SKM-1 (cell line): ENCODE measurements at regions not wholly inside any gene's neighbourhood (a gene's known extent, or its start where the extent isn't known, plus 50 kb on each side); places are given as distances from the start of the nearest gene placed in this dataset.

Experiments
- DNase-seq: peaks from one replicate; lab custom pipeline; 2025; ENCODE audit not compliant: unreplicated experiment; lab: John Stamatoyannopoulos, UW

DNA sequence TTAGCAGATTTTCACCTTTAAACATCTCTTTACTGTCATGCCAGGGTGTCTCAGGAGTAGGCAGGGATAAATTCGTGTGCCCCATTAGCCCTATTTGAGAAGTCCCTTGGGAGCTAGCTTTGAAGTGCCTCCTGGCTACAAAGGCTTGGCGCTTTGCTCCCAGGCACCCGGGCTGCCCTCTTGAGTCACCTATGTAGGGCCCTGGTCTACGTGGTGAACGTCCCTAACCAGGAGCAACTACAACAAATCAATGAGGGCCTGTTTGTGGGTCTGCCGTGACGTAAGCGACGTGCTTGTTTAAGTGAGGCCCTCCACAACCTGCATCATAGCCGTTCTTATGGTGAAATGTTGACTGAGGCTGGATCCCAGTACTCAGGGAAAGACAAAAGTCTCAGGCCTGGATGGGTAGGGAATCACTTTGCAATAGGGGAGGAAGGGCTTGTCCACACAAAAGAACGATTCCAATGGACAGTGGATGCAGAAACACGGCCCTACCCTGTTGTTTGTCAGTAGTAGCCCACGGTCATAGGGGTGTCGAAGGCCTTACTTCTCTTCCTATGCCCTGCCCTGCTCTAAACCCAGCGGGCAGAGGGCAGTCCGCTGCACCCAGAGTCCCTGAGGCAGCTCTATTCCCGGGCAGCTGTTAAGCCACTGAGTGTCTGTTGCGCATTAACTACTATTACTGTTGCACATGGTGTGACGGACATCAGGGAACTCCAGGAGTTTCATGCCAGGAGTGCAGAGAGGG is 93.9 kb downstream of the INHBB start:
- no peak for DNase-seq

DNA sequence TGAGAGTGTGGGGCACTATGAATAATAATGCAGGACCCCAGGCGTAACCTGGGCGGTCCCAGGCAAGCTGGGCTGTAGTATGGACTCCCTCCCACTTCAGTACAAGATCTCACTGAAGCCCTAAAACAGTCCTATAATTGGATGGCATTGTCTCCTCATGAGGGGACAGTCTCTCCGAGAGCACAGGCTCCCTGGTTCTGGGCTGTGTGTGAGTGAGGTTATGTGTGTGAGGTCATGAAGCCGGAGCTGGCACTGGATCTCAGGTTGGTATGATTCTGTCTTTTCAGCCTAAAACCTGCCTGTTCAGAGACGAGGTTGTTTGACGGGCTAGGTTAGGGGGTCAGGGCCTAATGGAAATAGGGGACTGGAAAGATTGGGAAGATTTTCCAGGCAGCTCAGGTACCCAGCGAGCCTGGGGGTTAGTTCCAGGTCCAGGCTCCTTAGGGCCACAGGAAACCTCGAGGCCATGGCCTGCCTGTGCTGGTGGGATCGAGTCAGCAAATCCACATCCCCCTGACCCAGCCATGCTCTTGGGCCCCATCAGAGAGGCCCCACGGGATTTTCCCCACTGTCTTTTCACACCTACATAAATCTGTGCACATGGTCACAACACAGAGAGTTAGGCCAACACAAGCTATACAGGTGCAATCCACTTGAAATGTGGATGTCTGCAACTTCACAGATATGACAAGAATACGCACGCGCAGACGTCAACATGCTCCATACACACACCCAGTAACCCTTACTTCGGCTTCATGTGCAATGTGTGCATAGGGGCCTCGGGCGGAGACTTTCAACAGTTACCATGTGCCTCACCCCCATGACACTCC is 94.8 kb downstream of the INHBB start:
- DNase-seq = no peak

DNA sequence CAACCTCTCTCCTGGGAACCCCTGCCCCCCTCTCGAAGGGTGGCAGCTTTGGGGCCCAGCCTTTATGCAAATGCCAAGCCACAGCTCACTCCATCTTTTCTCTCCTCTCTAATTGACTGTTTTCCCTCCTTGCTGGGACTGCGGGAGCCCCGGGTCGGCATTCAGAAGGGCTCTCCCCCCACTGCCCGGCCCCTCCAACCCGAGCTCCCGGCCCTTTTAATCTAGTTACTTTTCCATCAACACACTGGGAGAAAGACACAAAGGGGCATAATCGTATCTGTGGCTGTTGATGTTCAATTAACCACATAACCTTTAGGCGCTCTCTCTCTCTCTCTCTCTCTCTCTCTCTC is 95.4 kb downstream of the INHBB start:
- no peak for DNase-seq

DNA sequence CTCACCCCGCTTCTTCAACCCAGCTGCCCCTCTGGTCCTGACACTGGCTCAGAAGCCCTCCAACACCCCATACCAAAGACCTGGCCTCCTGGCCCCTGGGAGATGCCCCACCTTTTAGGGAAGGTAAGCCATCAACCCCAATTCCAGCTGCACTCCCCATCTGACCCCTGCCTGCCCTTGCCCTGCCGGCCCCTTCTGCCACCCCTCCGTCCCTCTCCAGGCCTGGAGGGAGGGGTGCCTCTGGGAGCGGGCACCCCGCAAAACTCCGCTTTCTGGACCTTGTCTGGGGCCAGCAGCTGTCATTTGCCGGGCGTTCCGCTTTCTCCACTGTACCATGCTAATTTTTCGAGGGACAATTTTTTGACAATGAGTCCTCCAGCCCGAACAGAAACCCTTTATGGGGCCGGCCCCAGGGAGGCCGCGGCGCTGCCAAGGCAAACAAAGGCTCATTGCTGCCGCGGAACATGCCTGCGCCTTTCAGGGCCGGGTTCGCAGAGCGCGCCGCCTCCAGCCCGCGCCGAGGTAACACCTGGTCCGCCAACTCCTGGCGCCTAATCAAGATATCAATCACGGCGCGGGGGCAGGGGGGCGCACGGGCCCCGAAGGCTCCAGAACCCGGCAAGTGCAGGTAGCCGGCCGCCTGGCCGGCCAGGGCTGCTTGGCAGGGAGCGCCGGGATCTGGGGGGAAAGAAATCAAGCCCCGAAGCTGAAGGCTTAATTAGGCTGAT is 96.0 kb downstream of the INHBB start:
- DNase-seq = no peak

DNA sequence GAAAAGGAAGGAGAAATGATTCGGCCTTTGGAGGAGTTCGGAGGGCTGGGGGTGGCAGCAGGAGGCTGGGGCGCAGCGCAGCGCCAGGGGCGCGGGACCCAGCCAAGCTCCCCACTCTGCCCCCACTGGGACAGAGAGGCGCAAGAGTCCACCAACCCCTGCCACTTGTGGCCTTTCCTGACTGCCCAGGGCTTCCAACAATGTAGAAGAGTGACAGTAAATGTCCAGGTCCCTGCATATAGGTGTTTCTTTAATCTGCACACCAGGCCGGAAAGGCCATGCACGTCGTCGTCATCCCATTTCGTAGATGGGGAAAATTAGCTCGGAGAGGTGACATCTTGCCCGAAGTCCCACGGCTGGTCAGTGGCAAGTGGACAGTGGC is 96.6 kb downstream of the INHBB start:
- DNase-seq = no peak

DNA sequence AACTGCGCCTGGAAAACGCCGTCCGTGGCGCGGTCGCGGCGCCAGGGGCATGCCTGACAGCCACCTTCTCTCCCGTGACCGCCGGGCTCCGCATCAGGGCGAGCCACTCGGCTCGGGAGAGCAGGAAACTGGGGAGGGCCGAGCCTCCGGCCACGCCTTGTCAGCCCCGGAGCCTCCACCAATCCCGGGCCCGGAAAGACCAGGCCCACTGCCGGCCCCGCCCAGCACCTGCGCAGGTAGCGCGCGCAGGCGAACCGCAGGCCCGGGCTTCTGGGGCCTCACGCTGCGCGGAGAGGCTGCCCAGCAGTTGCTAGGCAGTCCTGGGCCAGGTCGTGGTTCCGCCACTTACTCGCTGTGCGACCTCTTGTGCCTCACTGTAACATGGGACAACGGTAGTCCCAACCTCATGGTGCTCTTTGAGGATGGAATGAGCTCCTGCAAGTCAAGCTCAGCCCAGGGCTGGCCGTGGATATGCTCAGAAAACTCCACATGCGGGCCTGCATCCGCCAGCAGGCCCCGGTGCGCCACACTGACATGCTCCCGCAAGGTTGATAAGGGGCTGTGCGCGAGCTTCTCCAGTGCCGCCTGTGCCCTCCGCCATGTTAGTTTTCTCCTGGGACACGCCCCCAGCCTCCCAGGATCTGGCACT is 97.1 kb downstream of the INHBB start:
- DNase-seq = no peak

DNA sequence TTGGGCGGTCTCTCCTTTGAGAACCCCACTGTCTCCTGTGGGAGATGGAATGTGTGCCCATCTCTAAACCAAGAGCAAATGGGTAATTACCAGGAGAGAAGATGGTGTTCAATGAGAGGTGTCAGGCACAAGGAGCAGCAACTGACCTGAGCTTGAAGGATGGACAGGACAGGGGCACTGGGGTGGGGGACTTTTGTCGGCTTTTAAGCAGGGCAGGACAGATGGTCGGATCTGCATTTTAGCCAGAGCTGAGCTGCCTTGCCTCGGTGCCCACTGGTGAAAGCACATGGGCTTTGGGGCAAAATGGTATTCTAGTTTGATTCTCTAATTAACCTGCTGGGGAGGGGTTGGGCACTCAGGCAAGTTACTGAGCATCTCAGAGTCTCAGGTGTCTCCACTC is 98.0 kb downstream of the INHBB start:
- DNase-seq = no peak

DNA sequence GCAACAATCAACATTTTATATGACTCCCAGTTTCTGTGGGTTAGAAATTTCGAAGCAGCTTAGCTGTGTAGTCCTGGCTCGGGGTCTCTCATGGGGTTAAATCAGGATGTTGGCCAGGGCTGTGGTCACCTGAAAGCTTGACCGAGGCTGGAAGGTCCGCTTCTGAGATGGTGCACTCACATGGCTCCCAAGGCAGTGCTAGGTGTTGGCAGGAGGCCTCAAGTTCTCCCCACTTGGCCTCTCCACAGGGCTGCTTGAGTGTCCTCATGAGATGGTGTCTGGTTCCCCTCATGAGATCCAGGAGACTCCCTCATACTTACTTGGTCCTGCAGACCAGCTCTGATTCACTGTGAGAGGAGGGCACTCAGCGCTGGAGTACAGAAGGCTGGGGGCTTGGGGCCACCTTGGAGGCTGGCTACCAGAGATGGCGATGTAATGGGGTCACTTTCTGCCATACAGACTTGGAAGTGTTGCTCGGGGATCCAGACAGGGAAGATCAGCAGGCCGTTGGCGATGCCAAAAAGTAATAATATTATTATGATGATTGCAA is 98.8 kb downstream of the INHBB start:
- no peak for DNase-seq

DNA sequence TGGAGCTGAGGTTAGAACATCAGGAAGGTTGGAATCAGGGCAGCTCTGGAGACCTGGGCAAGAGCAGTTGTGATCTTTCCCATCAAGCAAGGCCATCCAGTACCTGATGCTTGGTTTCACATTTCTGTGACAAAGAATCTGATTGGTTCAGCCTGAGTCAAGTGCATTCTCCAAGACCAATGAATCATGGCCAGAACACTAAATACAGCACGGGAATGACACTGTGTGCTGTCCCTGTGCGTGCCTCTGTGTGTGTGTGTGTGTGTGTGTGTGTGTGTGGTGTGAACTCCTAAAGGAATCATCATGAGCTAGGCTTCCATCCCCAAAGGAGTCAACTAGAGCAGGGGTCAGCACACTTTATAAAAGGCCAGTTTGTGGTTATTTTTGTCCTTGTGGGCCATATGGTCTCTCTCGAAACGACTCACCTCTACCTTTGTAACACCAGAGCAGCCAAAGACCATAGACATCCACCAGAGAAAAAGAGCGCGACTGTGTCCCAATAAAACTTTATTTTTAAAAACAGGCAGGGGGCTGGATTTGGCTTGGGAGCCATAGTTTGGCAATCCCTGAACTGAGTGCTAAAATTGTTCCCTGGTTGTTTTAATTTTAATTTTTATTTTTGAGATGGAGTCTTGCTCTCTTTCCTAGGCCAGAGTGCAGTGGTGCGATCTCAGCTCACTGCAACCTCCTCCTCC is 99.7 kb downstream of the INHBB start:
- no peak for DNase-seq

DNA sequence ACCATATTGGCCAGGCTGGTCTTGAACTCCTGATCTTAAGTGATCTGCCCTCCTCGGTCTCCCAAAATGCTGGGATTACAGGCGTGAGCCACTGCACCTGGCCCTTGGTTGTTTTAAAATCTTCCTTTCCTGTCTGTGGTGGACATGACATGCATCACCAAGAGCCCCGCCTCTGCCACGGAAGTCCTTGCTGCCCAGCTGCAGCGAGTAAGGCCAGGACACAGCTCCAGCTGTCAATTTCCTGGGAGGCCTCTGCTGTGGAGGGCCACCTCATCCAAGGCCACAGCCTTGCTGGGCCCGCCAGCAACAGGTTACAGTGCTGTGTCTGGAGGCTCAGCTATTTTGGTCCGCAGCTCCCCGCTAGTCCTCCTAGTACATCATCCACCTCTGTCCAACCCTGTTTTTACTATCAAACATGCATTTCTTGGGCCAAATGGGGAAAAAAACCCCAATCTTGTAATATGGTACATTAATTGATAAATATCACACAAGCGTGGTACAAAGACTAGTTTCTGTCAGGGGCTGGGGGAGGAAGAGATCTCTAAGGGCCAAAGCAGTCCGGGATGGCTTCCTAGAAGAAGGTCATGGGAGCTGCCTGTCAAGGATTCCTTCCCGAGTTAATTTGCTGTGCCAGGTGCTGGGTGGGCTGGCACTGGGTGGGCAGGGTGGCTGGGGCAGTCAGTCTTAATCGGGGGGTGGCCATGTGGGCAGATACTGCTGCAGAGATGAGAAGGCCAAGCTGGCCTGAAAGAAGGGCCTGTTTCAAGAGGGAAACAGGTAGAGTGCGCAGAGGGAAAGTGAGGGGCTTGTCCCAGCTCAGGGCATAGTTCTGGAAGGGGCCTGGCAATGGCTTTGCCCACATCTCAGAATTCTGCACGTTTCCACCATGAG is 100.5 kb downstream of the INHBB start:
- DNase-seq = no peak

DNA sequence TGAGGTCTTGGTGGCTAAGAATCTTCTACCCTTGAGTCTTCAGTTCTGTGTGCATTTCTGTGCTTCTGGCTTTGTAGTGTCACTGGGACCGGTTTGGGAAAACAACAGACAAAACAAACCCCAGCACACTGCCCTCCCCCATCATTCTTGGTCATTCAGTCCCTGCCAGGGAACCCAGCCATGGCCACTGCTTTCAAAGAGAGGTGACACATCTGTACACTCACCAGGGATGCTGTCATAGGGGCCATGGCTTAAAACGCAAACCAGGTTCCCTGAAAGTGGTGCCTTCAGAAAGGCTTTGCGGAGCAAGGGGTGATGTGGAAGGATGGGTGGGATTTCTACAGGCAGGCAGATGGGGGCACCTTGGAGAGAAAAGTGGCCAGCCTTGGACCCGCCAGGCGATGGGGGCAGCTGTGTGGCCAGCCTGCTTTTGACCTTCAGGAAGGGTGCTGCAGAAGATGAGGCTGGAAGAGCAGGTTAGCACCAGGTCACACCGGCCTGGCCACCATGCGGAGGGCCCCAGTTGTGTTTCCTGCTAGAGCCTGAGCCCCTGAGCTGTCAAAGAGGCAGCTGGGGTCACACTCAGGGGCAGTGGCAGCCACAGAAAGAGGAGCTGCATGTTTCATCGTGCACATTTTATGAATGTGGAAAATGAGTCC is 101.3 kb downstream of the INHBB start:
- no peak for DNase-seq

DNA sequence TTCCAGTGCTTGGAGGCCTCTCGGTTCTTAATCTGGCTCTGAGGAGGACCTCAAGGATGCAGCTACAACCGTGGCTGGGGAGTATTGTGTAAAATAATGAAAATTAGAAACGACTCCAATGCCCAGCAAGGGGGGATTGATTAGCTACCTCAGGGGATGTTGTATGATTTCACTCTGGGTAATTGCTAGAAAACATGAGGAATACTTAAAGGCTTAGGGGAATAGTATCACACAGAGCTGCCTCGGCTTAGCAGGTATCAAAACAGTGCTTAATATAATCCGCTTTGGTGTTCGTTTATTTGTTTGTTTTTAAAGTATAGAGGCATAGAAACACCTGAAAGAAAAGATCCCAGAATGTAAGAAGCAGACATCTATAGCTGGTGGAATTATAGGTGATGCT is 102.5 kb downstream of the INHBB start:
- DNase-seq = no peak

DNA sequence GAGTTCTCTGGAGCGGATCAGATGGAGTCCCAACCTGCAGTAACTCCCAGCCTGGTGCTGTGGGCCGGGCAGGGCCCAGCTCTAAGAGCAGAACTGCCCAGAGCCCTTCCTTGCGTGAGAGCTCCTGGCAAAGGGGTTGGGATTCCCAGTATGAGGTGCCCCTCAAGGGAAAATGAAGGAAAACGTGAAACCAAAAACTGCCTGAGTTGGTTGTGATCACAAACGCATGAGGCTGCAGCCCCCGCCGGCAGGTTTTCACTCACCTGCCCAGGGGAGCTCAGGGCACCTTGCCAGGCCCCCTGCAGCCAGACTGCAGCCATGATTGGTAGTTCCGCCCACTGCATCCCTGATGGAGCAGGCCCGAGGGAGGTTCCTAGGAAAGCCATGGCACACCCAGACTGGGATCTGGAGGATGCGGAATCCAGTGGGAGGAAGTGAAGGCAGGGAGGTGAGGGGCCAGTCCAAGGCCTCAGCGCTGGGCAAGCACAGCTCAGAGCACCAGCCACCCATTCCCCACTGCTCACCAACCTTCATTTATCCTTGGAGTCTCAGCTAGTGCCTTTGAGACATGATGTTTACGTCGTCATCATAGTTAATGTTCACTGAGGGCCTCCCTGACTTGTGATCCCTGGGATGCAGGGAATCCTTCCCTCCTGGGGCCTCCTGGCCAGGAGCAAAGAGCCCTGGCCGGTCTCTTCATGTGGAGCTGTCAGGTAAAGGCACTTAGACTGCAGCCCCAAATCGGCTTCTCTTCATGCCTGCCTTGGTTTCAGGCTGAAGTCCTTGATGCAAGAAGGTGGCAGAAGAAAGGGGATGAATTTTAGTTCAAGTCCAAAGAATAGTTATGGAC is 103.2 kb downstream of the INHBB start:
- DNase-seq = no peak

DNA sequence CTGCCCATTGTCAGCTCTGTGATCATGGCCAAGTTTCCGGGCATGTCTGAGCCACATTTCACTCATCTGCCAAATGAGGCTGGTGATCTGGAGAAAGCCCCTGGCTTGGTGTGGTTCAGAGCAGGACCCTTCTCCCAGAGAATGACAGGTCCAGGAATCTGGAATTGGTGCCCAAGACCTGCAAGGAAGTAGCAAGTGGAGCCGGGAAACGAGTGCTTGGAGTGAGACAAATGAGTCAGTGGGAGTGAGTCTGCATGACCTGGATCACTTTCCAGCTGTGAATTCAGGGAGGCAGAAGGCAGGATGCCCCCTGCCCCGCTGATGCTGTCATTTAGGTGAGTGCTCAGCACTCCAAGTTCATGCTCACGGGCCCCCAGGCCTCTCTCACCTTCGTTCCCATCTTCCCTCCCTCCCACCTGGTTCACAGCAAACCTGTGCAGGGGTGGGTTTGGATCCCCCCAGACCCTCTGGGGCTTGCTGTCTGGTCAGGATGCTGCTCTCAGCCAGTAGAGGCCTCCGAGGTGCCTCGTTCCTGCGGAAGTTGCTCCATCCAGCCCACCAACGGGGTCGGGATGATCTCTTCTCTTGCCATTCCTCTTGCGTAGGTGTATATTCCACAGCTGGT is 104.4 kb downstream of the INHBB start:
- DNase-seq = no peak

DNA sequence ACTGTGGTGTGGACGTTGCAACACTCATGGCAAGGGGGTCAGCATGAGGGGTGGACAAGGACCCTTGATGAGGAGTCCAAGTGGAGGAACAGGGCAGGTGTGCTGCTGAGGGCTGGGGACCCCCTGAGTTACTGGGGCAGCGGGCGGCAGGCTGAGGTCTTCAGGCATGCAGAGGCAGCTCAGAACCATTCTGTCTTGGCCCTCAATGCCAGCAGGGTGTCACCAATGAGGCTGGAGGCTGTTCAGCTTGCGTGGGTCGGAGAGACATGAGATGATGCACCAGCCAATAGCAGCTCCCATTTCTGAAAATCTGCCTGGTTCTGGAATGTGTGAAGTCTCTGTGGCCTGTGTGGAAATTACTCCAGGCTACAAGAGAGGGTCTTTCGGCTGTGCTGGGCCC is 105.4 kb downstream of the INHBB start:
- DNase-seq = no peak

DNA sequence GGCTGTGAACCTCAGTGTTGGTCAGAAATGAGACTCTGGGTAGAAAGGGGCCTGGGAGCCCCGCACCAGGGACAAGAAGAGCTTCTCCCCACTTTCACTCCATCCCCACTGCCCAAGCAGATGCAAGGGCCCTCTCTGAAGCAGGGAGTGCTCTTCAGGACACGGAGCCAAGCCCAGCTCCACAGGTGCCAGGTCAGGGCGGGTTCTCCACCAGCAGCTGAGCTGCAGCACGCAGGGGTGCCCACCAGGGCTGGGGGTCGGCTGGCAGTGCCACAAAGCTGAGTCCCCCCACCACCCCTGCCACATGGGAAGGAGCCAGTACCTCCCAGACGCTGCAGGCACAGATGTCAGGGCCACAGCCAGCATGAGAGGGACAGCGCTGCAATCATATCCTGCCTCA is 106.2 kb downstream of the INHBB start:
- DNase-seq = no peak

DNA sequence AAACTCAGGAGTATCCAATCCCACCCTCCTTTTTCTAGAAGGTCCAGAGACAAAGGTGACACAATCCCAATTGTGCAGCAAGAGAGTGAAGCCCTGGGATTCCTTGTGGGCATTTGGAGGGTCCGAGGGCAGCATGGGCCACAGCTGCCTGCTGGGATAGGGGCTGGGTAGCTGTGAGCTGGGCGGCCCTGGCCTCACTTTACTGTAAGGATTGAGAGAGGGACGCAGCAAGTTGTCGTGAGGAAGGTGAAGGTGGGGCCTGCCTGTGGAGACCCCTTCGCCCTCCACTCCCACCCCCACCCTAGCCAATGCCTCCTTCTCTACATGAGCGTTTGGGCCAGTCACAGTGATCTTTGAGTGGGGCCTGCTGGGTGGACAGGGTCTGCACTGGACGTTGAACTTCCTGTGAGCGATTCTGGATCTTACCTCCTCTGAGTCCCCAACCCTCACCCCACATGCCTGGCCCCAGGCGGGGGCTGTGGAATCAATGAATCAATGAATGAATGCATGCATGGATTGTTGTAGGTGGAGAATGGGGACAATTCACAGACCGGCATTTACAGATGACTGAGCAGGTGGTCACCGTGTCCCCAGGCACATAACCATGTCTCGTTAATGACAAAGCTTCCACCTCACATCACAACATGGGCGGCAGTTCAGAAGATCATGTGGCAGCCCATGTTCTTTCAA is 107.2 kb downstream of the INHBB start:
- DNase-seq = no peak
